GM12878 (cell line): ENCODE measurements at regions not wholly inside any gene's neighbourhood (a gene's known extent, or its start where the extent isn't known, plus 50 kb on each side); places are given as distances from the start of the nearest gene placed in this dataset.

Experiments
- ATAC-seq: fragments of 200-7000 bp; cut with Tn5 transposase; 3 replicates; pipeline ENCODE4 v1.9.1; 2020; ENCODE audit warnings: mild to moderate bottlenecking, moderate library complexity
- BruUV-seq: library from RNA; stranded (reverse); fragments of 400-500 nt; replicated peaks from 2 replicates; lab custom pipeline; 2021; lab: Mats Ljungman, UMichigan
- CTCF ChIA-PET: fragments of 300-600 bp; sonication (Branson Sonifier 250); formaldehyde crosslinking; extraction: SDS; loops from one replicate; lab custom pipeline; 2021; ENCODE audit warnings: inconsistent platforms; lab: Yijun Ruan, JAX
- POLR2A ChIA-PET: fragments of 350-600 bp; formaldehyde crosslinking; extraction: SDS; loops from one replicate; lab custom pipeline; 2021; ENCODE audit warnings: inconsistent platforms; lab: Charles Lee
- RAD21 ChIA-PET: fragments of 300-600 bp; sonication (Branson Sonifier 250); formaldehyde crosslinking; loops from one replicate; lab custom pipeline; 2023; ENCODE audit warnings: antibody characterized with exemption; ENCODE audit not compliant: unreplicated experiment; lab: Charles Lee
- SMC1A ChIA-PET: fragments of 300-600 bp; sonication (Branson Sonifier 250); formaldehyde crosslinking; loops from one replicate; lab custom pipeline; 2023; ENCODE audit not compliant: unreplicated experiment, uncharacterized antibody; lab: Charles Lee
- DNase-seq: peaks from one replicate; pipeline ENCODE4 v3.0.0-alpha.2; 2011; ENCODE audit warnings: low read depth, low spot score
- FAIRE-seq: peaks from 3 replicates; lab custom pipeline; 2011; peaks lifted over from hg19 to GRCh38; lab: Jason Lieb, UNC
- H2AFZ ChIP-seq: 2 replicates; pipeline ENCODE4 v1.6.0; 2011; ENCODE audit warnings: low read depth, low read length, control low read depth; ENCODE audit not compliant: control insufficient read depth
- H3K27ac ChIP-seq: 2 replicates; pipeline ENCODE4 v1.5.1; 2011; ENCODE audit warnings: control low read depth; ENCODE audit not compliant: control insufficient read depth, insufficient read depth
- H3K27me3 ChIP-seq, 2 experiments: replicated peaks in 1 of 2; 2 replicates each; pipeline versions ENCODE4 v1.6.0 to v1.6.1; 2011; ENCODE audit warnings: low read length in 1 of 2; ENCODE audit not compliant: control insufficient read depth in 2 of 2, insufficient read depth in 2 of 2
- H3K36me3 ChIP-seq, 2 experiments: 2 replicates each; pipeline ENCODE4 v1.5.1; 2011; ENCODE audit warnings: low read length in 1 of 2; ENCODE audit not compliant: control insufficient read depth in 2 of 2, insufficient read depth in 2 of 2
- H3K4me1 ChIP-seq: 2 replicates; pipeline ENCODE4 v1.6.1; 2011; ENCODE audit warnings: mild to moderate bottlenecking, low read length, moderate library complexity, mixed read lengths; ENCODE audit not compliant: control insufficient read depth, insufficient read depth
- H3K4me2 ChIP-seq: 2 replicates; pipeline ENCODE4 v1.6.0; 2011; ENCODE audit warnings: control low read depth; ENCODE audit not compliant: control insufficient read depth, insufficient read depth
- H3K4me3 ChIP-seq: fragments of 200-600 bp; sonication (generic); 2 replicates; pipeline ENCODE4 v1.5.1; 2016
- H3K79me2 ChIP-seq: 2 replicates; pipeline ENCODE4 v1.6.0; 2011; ENCODE audit warnings: low read length; ENCODE audit not compliant: control insufficient read depth, insufficient read depth
- H3K9ac ChIP-seq: 2 replicates; pipeline ENCODE4 v1.8.0; 2011; ENCODE audit warnings: low read length, control low read depth, mixed read lengths; ENCODE audit not compliant: control insufficient read depth, insufficient read depth
- H3K9me3 ChIP-seq: replicated peaks from 3 replicates; pipeline ENCODE4 v1.5.1; 2011; ENCODE audit warnings: mild to moderate bottlenecking, low read length; ENCODE audit not compliant: control insufficient read depth, insufficient read depth
- H4K20me1 ChIP-seq: 2 replicates; pipeline ENCODE4 v1.6.0; 2011; ENCODE audit not compliant: control insufficient read depth, insufficient read depth
- CEBPZ ChIP-seq: fragments of 150-350 bp; IDR thresholded peaks from 2 replicates; pipeline ENCODE4 v1.6.1; 2016; ENCODE audit warnings: low read depth, low read length
- CHD2 ChIP-seq: IDR thresholded peaks from 2 replicates; pipeline ENCODE4 v1.6.1; 2011; ENCODE audit warnings: low read depth, low read length, improper control_type of control experiment, borderline replicate concordance
- FOXK2 ChIP-seq: fragments of 450-650 bp; IDR thresholded peaks from 2 replicates; pipeline ENCODE4 v1.6.1; 2017; ENCODE audit warnings: mild to moderate bottlenecking, moderate library complexity
- FOXM1 ChIP-seq: IDR thresholded peaks from 2 replicates; pipeline ENCODE4 v1.6.1; 2012; ENCODE audit warnings: low read depth, mild to moderate bottlenecking, inconsistent platforms, low read length, moderate library complexity
- HDAC2 ChIP-seq: fragments of 200-600 bp; sonication (generic); IDR thresholded peaks from 2 replicates; pipeline ENCODE4 v1.6.1; 2017
- JUNB ChIP-seq: IDR thresholded peaks from 2 replicates; pipeline ENCODE4 v1.6.1; 2016; ENCODE audit warnings: antibody characterized with exemption, mild to moderate bottlenecking
- MEF2B ChIP-seq: fragments of 450-650 bp; IDR thresholded peaks from 2 replicates; pipeline ENCODE4 v1.6.1; 2018; ENCODE audit warnings: mild to moderate bottlenecking, moderate library complexity; ENCODE audit not compliant: partially characterized antibody, poor library complexity, severe bottlenecking
- MXI1 ChIP-seq: fragments of 150-350 bp; IDR thresholded peaks from 2 replicates; pipeline ENCODE4 v1.6.1; 2011; ENCODE audit warnings: low read depth, mild to moderate bottlenecking, inconsistent platforms, low read length, improper control_type of control experiment
- NBN ChIP-seq: fragments of 450-650 bp; IDR thresholded peaks from 2 replicates; pipeline ENCODE4 v1.6.1; 2016
- RFX5 ChIP-seq: IDR thresholded peaks from 2 replicates; pipeline ENCODE4 v1.6.1; 2011; ENCODE audit warnings: low read depth, low read length, improper control_type of control experiment
- TBL1XR1 ChIP-seq: IDR thresholded peaks from 2 replicates; pipeline ENCODE4 v1.6.1; 2012; ENCODE audit warnings: low read depth, low read length, improper control_type of control experiment
- ZNF207 ChIP-seq: fragments of 450-650 bp; IDR thresholded peaks from 2 replicates; pipeline ENCODE4 v1.6.1; 2014; ENCODE audit warnings: antibody characterized with exemption, mild to moderate bottlenecking, borderline replicate concordance
- ZNF384 ChIP-seq: IDR thresholded peaks from 2 replicates; pipeline ENCODE4 v1.6.1; 2012; ENCODE audit warnings: low read depth, mild to moderate bottlenecking, low read length, improper control_type of control experiment, borderline replicate concordance
- WGBS: methylation state at CpG from one replicate; pipeline ENCODE4 v1.1.6; 2016; ENCODE audit warnings: low lambda C conversion rate; ENCODE audit not compliant: insufficient replicate concordance, insufficient coverage; ENCODE audit errors: missing lambda C conversion rate; 5-methylcytosine and 5-hydroxymethylcytosine counted together
- in situ Hi-C: fragments of 300-500 bp; cut with MboI; formaldehyde crosslinking; loops from 9 replicates; pipeline ENCODE4 v1.14.3; 2018; ENCODE audit warnings: mixed read lengths
- intact Hi-C: fragments of 100-400 bp; cut with micrococcal nuclease; formaldehyde crosslinking; loops from one replicate; pipeline ENCODE4 v1.14.2; 2022; ENCODE audit not compliant: unreplicated experiment

GRCh38 chr3:63030666-63031065, 155.4 kb upstream of the CADPS start:
- Histone ChIP-seq H3K4me1 (no peaks in the 10 kb centered on the region), H3K9ac (no peak overlapping the region), H3K4me2 (no peak overlapping the region), H3K79me2 (no peaks in the 10 kb centered on the region), H3K36me3 (no peaks in the 10 kb centered on the region), H2AFZ (no peak overlapping the region), H3K9me3 (no peaks in the 10 kb centered on the region), H4K20me1 (no peaks in the 10 kb centered on the region), H3K4me3 (no peak overlapping the region), H3K27ac (no peak overlapping the region), H3K27me3 (no peaks in the 10 kb centered on the region)
- DNase-seq, result no peak
- ChIA-PET CTCF (no interaction called here), RAD21 (no interaction called here), SMC1A (interaction anchor here (1.7 kb wide), 1 partner anchor 10 kb away, joined by 4 read pairs; no protein-coding TSS in a partner anchor), POLR2A (interaction anchor here (0.5 kb wide), 1 partner anchor 1801 kb away, joined by 3 read pairs; no protein-coding TSS in a partner anchor)
- intact Hi-C loops (no loop called here), in situ Hi-C loops (no loop called here)
- TF ChIP-seq ZNF384, result no peak
- no peak for TF ChIP-seq TBL1XR1
- no peak for TF ChIP-seq HDAC2
- no peak for TF ChIP-seq CEBPZ
- no peak for FAIRE-seq
- 7% methylated on average over 6 of the region's 6 CpGs for WGBS
- no peak for ATAC-seq
- BruUV-seq, result no TSS peak

GRCh38 chr3:63032881-63033280, 157.7 kb upstream of the CADPS start:
- ChIA-PET CTCF (no interaction called here), SMC1A (no interaction called here), POLR2A (no interaction called here), RAD21 (no interaction called here)
- Histone ChIP-seq H4K20me1 (no peaks in the 10 kb centered on the region), H3K4me1 (no peaks in the 10 kb centered on the region), H3K4me2 (no peak overlapping the region), H3K79me2 (no peaks in the 10 kb centered on the region), H3K27ac (no peak overlapping the region), H2AFZ (no peak overlapping the region), H3K9me3 (no peaks in the 10 kb centered on the region), H3K4me3 (no peak overlapping the region), H3K9ac (no peak overlapping the region), H3K27me3 (no peaks in the 10 kb centered on the region), H3K36me3 (no peaks in the 10 kb centered on the region)
- in situ Hi-C loops, result no loop called here
- BruUV-seq, result no TSS peak
- DNase-seq (no peak), FAIRE-seq (no peak), ATAC-seq (no peak)
- intact Hi-C loops, result no loop called here
- no peak for TF ChIP-seq CHD2
- TF ChIP-seq NBN, result no peak
- no peak for TF ChIP-seq FOXM1
- no peak for TF ChIP-seq MEF2B
- no peak for TF ChIP-seq FOXK2
- TF ChIP-seq ZNF207, result no peak
- no peak for TF ChIP-seq CEBPZ
- TF ChIP-seq RFX5, result no peak
- no peak for TF ChIP-seq MXI1
- no peak for TF ChIP-seq JUNB
